LNCAP (cell line): ENCODE measurements at regions not wholly inside any gene's neighbourhood (a gene's known extent, or its start where the extent isn't known, plus 50 kb on each side); places are given as distances from the start of the nearest gene placed in this dataset.

Experiments
- TF ChIP-seq, protein P1 (sequence below): fragments of 450-650 bp; IDR thresholded peaks from 2 replicates; pipeline ENCODE4 v1.5.1; 2017; ENCODE audit warnings: mild to moderate bottlenecking

DNA sequence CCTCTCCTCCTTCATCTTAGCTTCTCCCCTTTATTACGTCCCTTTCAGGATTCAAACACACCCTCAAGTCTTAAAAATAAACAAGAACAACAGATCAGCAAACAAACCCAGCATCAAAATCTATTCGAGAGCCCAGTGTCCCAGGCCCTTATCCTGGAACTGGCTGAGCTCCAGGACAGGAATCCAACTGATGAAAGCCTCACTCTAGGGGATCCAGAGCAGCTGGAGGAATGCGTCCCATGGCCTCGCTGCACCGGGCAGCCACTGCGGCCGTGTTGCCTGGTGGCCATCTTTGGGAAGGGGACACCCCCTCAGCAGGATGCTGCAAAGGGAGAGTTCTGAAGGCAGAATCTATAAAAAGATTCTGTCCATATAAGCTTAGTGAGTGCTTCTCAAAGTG, 156.5 kb upstream of the BMPER start:
- TF ChIP-seq, protein P1, sequence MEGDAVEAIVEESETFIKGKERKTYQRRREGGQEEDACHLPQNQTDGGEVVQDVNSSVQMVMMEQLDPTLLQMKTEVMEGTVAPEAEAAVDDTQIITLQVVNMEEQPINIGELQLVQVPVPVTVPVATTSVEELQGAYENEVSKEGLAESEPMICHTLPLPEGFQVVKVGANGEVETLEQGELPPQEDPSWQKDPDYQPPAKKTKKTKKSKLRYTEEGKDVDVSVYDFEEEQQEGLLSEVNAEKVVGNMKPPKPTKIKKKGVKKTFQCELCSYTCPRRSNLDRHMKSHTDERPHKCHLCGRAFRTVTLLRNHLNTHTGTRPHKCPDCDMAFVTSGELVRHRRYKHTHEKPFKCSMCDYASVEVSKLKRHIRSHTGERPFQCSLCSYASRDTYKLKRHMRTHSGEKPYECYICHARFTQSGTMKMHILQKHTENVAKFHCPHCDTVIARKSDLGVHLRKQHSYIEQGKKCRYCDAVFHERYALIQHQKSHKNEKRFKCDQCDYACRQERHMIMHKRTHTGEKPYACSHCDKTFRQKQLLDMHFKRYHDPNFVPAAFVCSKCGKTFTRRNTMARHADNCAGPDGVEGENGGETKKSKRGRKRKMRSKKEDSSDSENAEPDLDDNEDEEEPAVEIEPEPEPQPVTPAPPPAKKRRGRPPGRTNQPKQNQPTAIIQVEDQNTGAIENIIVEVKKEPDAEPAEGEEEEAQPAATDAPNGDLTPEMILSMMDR, result no peak

GRCh38 chr7:33750177-33750576, 155.2 kb upstream of the BMPER start:
- TF ChIP-seq, protein P1, result no peak

GRCh38 chr7:33751443-33751842, 153.9 kb upstream of the BMPER start:
- TF ChIP-seq, protein P1, result no peak

DNA sequence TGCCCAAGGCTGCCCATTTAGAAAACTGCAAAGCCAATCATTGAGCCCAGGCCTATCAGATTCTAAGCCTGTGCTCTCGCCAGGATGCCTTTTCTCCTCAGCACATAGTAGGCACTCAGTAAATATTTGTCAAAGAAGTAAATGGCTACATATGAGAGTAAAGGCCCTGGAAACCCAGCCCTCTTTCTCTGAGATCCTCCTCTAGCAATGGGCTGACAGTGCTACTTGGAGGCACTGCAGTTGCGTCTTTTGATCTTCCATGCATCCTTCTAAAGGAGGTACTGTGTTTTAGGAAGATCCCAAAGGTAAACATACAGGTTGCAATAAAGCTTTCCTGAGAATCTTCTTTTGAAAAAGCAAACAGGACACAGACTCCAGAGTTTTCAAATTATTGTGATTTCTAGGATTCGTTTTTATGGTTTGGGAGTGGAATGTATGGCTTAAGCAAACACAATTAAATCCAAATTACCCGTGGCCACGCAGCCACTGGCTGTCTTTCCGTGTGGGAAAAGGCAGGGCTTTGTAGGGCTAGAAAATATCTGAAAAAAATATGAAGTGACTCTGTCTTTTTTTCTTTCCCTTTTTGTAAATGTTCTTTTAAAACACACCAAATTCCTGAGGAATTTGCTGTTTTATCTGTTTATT, 151.3 kb upstream of the BMPER start:
- TF ChIP-seq, protein P1, result no peak

DNA sequence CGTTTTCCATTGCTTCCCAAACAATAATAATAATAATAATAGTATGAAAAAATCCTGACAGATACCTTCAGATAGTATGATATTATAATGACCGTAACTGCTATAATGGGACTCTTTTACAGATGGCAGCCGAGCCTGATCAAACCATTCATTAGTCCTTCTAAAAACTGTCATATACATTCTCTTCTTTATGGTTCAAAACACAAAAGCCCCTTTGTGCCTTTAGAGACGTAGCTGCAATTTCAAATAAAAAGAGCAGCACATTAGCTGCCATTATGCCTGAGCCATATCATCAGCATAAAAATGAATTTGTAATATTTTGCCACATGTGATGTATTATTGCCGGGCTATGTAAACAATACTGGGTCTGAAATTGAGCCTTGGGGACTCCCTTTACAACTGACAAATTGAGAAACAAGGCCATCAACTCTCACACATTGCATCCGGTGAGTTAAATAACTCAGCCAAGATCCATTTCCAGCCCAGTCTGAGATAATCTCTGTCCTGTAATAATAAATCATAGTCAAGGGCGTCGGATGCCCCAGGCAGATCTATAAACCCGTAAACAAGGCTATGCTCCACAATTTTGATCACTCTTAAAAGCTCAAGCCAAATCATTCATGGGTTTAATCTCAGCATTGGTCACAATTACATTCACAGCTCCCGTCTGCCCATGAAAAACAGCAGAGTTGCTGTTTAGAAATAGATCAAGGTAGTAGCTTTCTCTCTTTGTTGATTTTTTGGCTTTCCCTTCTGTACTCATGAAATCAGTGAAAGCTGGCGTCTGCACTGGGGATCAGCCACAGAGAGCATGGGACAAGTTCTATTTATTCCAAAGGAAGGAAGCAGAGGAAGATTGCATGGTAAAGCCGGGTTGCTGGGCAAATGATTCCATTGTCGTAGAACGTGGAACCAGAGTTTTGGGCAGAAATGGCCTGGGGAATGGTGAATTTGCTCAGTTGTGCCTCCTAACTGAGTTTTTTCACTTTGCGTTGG, 150.1 kb upstream of the BMPER start:
- TF ChIP-seq, protein P1, result no peak

GRCh38 chr7:33757050-33757449, 148.3 kb upstream of the BMPER start:
- TF ChIP-seq, protein P1, result no peak

GRCh38 chr7:33757563-33758165, 147.7 kb upstream of the BMPER start:
- TF ChIP-seq, protein P1, result peak; percentile 72
